ENCODE measurements at regions not wholly inside any gene's neighbourhood (a gene's known extent, or its start where the extent isn't known, plus 50 kb on each side); places are given as distances from the start of the nearest gene placed in this dataset.
A peak's percentile ranks its signal among the peaks of the same experiment; 100 is the strongest.

- intact Hi-C loops (cut with micrococcal nuclease; ENCODE audit: unreplicated experiment) = no loop called here
- ChIA-PET CTCF (ENCODE audit: unreplicated experiment) (no interaction called here), POLR2A (interaction anchor here (0.8 to 1.6 kb wide), 5 partner anchors 9 to 46 kb away, joined by 3 to 8 read pairs (median 4); no protein-coding TSS in a partner anchor)
- Histone ChIP-seq H3K4me1 (ENCODE audit: insufficient read depth, low read length, poor library complexity, severe bottlenecking) (no peaks in the 10 kb centered on the region), H4K20me1 (ENCODE audit: insufficient read depth, low read length) (no peaks in the 10 kb centered on the region), H3K36me3 (ENCODE audit: insufficient read depth, low read length) (no peaks in the 10 kb centered on the region), H3K9me2 (ENCODE audit: insufficient read depth, low read length) (peaks cover under 1% of the 10 kb centered on the region; the same call in 1 of the 2 replicates), H3K79me2 (ENCODE audit: insufficient read depth, low read depth, low read length) (no peaks in the 10 kb centered on the region), H2AFZ (ENCODE audit: low read length) (no peak overlapping the region), H3K27ac (ENCODE audit: low read depth, low read length, poor library complexity, severe bottlenecking) (no peak overlapping the region), H3K4me2 (ENCODE audit: low read length) (no peak overlapping the region), H3K9me3 (ENCODE audit: low read length) (peaks cover 22% of the 10 kb centered on the region), H3K4me3 (ENCODE audit: low read depth, low read length, poor library complexity, severe bottlenecking) (no peak overlapping the region)
- no TSS peak for BruUV-seq (replicated peaks)
- TF ChIP-seq EZH2phosphoT487 (IDR thresholded peaks at IDR 0.05; ENCODE audit: borderline replicate concordance, low read depth, low read length) = no peak
- no peak for TF ChIP-seq CTCF (conservative IDR thresholded peaks at IDR 0.05; ENCODE audit: low read length)
- DNase-seq (ENCODE audit: low spot score) = no peak
Observed at GRCh38 chr4:123052007-123052406, 129.6 kb upstream of the NUDT6 start.

DNA sequence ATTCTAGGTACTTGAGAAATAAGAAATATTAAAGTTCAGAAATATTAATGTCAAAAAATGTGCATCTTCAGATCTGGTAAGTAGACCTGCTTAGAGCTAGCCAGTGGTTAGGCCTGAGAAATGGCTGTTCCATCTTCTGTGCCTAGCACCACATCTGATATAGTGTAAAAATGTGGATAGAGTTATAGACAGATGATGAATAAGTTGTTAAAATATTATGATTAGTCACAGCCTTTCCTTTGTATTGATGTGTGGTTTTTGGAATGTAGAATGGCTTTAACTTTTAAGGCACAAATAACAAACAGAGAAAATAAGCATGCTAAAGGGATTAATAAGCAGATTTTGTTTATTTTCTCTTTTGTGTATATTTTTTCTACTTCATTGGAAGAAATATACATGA, 133.5 kb upstream of the NUDT6 start:
- no peaks in the 10 kb centered on the region for H3K9me2 ChIP-seq (ENCODE audit: insufficient read depth, low read length)
- H3K9me3 ChIP-seq (ENCODE audit: low read length) = 0 out of 2 replicates have a peak, but pooled peaks cover 10% of the 10 kb centered on the region
- H3K36me3 ChIP-seq (ENCODE audit: insufficient read depth, low read length) = peaks cover 5% of the 10 kb centered on the region
- no peaks in the 10 kb centered on the region for H3K4me1 ChIP-seq (ENCODE audit: insufficient read depth, low read length, poor library complexity, severe bottlenecking)
- TF ChIP-seq EZH2phosphoT487 (IDR thresholded peaks at IDR 0.05; ENCODE audit: borderline replicate concordance, low read depth, low read length) (no peak), CTCF (conservative IDR thresholded peaks at IDR 0.05; ENCODE audit: low read length) (no peak)
- no peak overlapping the region for H3K27ac ChIP-seq (ENCODE audit: low read depth, low read length, poor library complexity, severe bottlenecking)
- H3K4me2 ChIP-seq (ENCODE audit: low read length) = no peak overlapping the region
- CTCF ChIA-PET (ENCODE audit: unreplicated experiment) = no interaction called here
- H4K20me1 ChIP-seq (ENCODE audit: insufficient read depth, low read length) = no peaks in the 10 kb centered on the region
- no peak overlapping the region for H2AFZ ChIP-seq (ENCODE audit: low read length)
- no peak overlapping the region for H3K4me3 ChIP-seq (ENCODE audit: low read depth, low read length, poor library complexity, severe bottlenecking)
- POLR2A ChIA-PET = no interaction called here
- no TSS peak for BruUV-seq (replicated peaks)
- intact Hi-C loops (cut with micrococcal nuclease; ENCODE audit: unreplicated experiment) = no loop called here
- H3K79me2 ChIP-seq (ENCODE audit: insufficient read depth, low read depth, low read length) = no peaks in the 10 kb centered on the region
- no peak for DNase-seq (ENCODE audit: low spot score)

DNA sequence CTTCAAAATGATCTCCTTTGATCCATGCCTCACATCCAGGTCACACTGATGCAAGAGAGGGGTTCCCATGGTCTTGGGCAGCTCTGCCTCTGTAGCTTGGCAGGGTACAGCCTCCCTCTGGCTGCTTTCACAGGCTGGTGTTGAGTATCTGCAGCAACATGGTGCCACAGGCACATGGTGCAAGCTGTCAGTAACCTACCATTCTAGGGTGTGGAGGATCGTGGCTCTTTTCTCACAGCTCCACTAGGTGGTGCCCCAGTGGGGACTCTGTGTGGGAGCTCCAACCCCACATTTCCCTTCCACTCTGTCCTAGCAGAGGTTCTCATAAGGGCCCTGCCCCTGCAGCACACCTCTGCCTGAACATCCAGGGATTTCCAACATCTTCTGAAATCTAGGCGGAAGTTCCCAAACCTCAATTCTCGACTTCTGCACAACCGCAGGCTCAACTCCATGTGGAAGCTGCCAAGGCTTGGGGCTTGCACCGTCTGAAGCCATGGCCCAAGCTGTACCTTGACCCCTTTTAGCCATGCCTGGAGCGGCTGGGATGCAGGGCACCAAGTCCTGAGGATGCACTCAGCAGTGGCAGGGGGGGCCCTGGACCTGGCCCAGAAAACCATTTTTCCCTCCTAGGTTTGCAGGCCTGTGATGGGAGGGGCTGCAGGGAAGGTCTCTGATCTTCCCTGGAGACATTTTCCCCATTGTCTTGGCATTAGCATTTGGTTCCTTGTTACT, 137.8 kb upstream of the NUDT6 start:
- Histone ChIP-seq H3K4me3 (ENCODE audit: low read depth, low read length, poor library complexity, severe bottlenecking) (no peak overlapping the region), H3K36me3 (ENCODE audit: insufficient read depth, low read length) (peaks cover 5% of the 10 kb centered on the region), H3K79me2 (ENCODE audit: insufficient read depth, low read depth, low read length) (no peaks in the 10 kb centered on the region), H3K4me1 (ENCODE audit: insufficient read depth, low read length, poor library complexity, severe bottlenecking) (no peaks in the 10 kb centered on the region), H2AFZ (ENCODE audit: low read length) (no peak overlapping the region), H3K9me2 (ENCODE audit: insufficient read depth, low read length) (no peaks in the 10 kb centered on the region), H3K27ac (ENCODE audit: low read depth, low read length, poor library complexity, severe bottlenecking) (no peak overlapping the region), H3K9me3 (ENCODE audit: low read length) (no peaks in the 10 kb centered on the region), H3K4me2 (ENCODE audit: low read length) (no peak overlapping the region), H4K20me1 (ENCODE audit: insufficient read depth, low read length) (no peaks in the 10 kb centered on the region)
- ChIA-PET CTCF (ENCODE audit: unreplicated experiment) (no interaction called here), POLR2A (no interaction called here)
- TF ChIP-seq CTCF (conservative IDR thresholded peaks at IDR 0.05; ENCODE audit: low read length) (0 out of 2 replicates have a peak, but pooled peaks have one; percentile 17), EZH2phosphoT487 (IDR thresholded peaks at IDR 0.05; ENCODE audit: borderline replicate concordance, low read depth, low read length) (no peak)
- intact Hi-C loops (cut with micrococcal nuclease; ENCODE audit: unreplicated experiment) = no loop called here
- no peak for DNase-seq (ENCODE audit: low spot score)
- BruUV-seq (replicated peaks) = no TSS peak

Measured in OCI-LY7 (cell line).